NCI-H345 (cell line): ENCODE measurements at regions not wholly inside any gene's neighbourhood (a gene's known extent, or its start where the extent isn't known, plus 50 kb on each side); places are given as distances from the start of the nearest gene placed in this dataset.
"Not testable (repeated sequence)": the region's sequence is repeated elsewhere in the genome, so short reads cannot be mapped to it uniquely, and the experiment has no call there.

Experiments
- DNase-seq: peaks from one replicate; lab custom pipeline; 2025; lab: John Stamatoyannopoulos, UW

DNA sequence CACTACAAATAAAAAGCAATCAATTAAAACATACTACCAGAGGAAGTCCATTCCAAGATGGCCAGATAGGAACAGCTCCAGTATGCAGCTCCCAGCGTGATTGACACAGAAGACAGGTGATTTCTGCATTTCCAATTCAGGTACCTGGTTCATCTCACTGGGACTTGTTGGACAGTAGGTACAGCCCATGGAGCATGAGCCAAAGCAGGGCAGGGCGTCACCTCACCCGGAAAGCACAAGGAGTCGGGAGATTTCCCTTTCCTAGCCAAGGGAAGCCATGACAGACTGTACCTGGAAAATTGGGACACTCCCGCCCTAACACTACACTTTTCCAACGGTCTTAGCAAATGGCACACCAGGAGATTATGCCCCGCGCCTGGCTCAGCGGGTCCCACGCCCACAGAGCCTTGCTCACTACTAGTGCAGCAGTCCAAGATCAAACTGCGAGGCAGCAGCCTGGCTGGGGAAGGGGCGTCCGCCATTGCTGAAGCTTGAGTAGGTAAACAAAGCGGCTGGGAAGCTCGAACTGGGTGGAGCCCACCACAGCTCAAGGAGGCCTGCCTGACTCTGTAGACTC is 106.0 kb downstream of the BUD13 start:
- not testable (repeated sequence) for DNase-seq

DNA sequence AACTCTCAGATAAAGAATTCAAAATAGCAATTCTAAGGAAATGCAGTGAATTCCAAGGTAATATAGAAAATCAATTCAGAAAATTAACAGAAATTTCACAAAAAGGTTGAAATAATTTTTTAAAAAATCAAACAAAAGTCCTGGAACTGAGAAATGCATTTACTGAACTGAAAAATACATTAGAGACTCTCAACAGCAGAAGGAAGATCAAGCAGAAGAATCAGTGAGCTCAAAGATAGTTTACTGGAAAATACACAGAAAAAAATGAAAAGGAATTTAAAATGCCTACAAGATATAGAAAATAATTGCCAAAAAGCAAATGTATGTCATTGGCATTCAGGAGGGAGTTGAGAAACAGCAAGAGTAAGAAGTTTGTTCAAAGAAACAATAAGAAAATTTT is 107.3 kb downstream of the BUD13 start:
- DNase-seq: no peak

DNA sequence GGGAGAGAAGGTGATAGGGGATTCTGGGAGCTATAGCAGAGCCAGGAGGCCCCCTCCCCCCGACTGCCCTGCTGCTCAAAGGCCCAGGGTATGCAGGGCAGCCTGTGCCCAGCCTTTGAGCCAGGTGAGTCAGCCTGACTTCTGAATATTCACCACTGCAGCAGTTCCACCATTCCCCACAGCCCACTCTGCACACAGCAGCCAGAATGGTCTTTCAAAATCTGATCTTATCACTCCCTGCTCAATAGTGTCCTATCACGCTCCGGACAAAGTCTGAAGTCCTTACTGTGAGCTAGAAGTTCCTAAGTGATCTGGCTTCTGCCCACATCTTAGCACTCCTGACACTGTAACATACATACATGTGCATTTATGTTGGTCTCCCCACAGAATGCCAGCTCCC is 111.7 kb downstream of the BUD13 start:
- no peak for DNase-seq

DNA sequence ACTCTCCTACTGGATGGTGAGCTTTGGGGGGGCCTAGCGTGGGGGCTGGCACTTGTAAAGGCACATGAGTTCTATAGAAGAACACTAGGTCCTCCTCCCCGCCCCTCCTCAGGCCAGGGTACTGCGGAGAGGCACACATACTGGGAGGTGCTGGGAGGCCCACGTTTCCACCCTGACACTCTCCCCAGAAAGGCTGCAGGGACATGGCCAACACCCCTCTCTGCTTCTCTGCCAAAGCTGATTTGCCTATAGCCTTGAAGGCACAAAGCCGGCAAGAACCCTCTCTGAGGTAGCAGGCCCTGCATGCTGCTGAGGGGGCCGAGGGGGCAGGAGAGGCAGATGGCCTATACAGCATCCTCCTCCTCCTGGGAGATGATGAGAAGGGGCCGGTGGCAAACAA is 112.8 kb downstream of the BUD13 start:
- no peak for DNase-seq

DNA sequence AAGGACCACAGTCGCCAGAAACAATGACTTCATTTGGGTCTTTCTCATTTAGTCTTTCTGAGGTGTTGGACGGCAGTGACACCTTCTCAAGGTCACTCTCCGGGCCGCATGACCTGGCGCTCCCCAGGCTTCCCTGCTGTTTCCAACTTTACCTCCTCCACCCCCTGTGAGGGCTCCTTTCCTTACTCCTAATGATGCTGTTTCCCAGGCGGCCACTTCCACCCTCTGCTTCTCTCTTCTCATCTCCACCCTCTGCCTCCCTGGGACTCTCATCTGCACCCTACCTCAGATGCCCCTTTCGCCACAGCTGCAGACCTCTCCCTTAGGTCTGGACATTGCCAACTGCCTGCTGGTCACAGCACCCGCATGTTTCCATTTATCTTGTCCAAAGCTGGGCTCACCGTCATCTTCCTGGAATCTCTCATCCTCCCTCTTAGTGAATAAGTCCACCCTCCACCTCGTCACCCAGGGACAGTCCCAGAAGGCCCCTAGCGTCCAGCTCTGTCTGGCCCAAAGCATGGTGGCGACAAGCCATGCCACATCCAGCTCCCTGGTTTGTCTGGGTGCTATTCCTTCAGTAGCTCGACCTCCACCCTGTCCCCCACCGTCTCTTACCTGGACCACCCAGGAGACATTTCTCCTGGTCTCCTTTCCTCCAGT is 113.8 kb downstream of the BUD13 start:
- no peak for DNase-seq

DNA sequence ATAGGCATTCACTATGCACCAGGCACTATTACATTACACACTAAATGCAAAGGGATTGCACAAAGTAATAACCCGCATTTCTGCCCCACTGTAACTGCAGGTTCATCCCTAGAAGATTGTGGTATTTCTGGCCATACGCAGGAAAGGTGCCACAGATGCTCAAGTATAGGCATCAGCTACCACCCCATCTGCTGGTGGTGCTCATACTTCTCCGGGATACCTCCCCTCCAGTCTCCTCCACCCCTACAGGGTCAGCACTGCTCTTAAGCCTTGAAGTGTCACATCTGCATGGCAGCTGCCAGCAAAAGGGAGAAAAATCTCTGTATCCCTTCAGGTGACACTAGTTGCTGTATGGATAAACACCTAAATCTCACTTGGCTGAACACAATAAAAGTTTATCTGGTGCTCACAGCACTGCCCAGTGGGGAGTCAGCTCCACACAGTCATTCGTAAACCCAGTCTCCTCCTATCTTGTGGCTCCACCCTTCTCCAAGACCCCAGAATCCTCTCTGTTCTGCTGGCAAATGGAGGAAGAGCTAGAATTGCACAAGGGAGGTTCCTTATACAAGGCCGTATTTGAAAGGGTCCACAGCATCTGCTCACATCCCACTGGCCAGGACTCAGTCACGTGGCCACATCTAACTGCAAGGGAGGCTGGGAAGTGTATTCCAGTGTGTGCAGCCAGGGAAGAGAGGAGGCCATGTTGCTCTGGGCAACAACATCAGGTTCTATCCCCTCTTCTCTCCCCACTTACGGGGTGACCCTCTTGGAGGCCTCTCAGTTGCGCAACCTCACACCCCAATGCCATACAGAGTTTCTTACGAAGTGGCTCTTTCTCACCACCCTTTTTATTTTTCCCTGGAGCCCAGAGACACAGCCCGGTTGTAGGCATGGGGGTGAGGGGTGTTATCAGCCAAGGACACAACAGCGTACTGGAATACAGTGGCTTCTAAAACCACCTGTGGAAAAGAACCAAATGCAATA is 114.7 kb downstream of the BUD13 start:
- no peak for DNase-seq

DNA sequence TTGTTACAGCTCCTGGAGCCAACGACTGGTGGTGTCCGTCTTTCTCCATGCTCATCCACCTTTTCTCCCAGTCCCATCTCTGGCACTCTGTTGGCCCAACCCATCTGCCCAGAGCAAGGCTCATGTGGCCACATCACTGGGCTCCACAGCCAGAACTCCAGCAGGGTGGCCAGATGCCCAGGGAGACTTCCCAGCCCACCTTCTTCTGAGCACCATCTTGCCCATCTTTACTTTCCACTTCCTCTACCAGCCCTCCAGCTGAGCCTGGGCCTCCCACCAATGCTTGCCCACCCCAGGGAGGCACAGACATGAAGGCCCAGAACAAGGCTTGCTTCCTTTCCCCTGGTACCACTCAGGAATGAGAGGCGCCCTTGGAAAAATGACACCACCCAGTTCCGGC is 116.8 kb downstream of the BUD13 start:
- no peak for DNase-seq

DNA sequence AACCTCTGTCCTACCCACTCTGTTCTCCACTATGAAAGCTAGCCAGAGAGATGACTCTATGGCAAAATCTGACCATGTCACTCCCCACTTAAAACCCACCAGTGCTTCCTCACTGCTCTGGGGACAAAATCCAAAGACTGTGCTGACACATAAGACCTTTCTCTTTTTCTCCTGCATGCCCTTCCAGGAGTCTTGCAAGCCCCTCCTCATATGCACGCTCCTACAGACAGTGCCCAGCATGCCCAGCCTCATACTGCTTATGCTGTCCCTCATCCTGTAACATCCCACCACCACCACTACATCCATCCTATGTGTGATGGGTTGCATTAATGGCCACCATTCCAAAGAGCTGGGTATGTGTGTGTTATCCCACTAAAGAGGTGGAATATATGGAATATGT is 118.3 kb downstream of the BUD13 start:
- no peak for DNase-seq

DNA sequence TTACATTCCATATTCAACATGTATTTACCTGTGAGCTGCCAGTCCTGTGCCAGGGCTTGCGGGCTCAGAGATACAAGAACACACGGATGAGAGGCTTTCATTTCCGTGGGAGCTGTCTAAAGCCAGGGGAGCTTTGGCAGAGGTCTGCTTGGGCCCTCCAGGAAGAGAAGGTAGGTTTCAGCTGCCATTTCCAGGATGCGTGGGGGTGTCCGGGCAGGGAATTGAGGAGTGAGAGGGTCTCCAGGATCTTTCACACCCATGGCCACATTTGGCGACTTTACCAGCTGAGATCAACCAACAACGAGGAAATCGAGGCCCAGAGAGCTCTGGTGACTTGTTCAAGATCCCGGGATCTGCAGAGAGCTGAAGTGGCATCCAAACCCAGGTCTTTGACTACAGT is 119.6 kb downstream of the BUD13 start:
- no peak for DNase-seq

DNA sequence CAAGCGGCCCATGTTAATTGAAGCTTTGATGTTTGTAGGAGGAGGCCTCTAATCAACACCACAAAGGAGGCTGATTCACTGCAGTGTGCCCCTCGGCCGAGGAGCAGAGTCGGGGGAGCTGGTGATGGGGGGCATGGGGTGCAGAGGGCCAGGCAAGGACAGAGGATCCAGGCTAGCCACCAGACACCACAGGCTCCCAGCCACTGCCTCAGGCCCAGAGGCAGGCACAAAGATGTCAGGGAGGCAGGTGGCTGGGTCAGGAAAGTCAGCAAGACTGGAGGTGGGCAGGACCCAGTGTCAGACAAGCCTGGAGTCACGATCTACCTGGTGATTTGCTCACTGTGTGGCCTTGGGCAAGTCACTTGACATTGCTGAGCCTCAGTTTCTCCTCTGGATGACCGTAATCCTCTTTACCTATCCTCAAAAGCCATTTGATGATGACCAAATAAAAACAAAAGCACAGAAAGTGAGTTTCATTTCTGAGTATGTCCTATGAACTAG is 121.0 kb downstream of the BUD13 start:
- no peak for DNase-seq

DNA sequence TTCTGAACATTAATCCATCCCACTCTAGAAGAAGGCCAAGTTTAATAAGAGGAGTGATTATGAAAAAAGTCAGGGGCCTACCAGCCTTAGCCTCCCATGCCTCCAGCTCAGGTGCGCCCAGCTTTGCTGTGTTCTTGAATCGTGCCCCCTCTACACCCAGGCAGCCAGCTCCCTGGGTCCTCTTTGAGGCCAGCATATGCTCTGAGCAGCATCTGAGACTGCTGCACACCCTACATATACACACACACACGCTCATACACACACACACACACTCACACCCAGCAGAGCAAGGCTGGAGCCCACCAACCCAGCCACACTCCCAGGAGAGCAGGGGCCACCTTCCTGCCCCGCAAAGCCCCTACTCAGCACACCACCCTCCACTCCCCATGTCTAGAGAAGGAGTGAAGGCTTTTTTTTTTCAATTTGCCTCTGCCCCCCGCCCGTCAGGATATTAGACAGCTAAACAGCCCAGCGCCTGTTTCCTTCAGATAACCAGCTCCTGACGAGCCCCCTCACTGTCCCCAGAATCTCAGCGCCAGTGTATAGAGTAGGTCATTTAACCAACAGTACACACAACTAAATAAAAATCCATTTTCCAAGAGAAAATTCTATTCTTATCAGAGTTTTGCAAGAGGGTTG is 121.6 kb downstream of the BUD13 start:
- no peak for DNase-seq

DNA sequence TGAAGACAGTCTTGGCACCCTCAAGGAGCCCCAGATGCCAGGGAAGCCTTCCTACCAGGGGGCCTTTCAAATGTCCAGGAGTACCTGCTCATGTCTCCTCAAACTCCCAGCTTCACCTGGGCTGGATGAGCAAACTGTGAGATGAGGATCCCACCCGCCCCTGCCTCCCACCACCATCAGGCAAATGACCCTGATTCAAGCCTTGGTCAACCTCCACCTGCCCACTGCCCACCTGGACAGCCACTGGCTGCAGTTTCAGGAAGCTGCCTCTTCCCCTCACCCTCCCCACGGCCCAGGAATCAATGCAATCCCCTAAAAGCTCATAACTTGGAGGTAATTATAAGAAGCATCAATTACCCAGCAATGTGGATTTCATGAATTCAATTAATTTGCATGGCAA is 122.7 kb downstream of the BUD13 start:
- no peak for DNase-seq

DNA sequence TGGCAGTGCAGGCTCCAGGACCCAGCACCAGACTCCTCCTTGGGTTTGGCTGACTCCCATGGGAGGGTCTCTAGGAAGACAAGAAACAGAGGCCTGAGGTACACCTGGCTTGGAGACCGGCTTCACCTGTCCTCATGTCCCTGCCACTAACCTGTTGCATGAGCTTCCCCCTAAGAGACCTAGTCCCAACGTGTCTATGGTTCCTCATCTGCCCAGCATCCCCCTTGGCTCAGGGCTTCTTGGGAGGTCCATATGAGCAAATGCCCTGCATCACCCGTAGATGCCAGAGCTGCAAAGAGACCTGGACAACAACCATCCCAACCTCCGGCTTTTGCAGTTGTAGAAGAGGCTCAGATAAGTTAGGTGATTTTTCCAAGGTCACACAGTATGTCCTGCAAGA is 123.5 kb downstream of the BUD13 start:
- no peak for DNase-seq

DNA sequence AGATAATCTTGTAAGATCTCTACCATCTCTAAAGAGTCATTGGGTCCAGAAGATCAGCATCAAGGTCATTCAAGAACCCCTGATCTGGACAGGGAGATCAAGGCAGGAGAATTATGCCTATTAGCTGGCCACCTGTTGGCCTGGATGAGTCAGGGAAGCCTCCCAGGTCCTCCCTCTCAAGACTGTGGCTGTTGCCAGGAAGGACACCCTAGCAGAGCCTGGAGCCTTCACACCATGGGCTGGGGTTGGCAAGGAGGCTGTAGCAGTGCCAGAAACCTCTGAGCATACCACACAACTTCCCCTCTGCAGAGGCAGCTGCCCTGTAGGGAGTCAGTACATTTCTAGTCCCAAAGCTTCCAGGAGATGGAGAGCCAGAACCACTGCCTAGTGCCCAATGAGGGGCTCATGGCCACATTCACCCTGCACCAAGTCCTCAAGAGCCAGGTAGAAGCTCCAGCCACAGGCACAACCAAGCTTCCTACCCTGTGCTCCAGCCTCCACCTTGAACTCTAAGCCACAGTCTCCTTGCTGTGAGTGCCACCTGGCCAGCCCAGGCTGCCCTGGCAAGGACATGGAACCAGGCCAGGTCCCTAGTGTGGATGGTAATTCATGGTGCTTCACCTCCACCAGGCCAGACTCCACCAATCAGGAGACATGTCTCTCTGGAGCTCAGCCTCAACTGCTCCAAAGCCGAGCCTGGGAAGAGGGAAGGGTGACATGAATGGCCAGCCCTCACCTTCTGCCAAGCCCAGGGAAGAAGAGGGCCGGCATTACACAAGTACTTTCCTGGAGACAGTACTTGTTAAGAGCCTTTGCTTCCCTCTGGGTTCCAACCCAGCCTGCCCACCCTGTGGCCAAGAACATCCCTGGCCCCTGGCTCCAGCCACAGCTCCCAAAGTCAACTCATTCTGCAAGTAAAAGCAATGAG is 124.3 kb downstream of the BUD13 start:
- no peak for DNase-seq

DNA sequence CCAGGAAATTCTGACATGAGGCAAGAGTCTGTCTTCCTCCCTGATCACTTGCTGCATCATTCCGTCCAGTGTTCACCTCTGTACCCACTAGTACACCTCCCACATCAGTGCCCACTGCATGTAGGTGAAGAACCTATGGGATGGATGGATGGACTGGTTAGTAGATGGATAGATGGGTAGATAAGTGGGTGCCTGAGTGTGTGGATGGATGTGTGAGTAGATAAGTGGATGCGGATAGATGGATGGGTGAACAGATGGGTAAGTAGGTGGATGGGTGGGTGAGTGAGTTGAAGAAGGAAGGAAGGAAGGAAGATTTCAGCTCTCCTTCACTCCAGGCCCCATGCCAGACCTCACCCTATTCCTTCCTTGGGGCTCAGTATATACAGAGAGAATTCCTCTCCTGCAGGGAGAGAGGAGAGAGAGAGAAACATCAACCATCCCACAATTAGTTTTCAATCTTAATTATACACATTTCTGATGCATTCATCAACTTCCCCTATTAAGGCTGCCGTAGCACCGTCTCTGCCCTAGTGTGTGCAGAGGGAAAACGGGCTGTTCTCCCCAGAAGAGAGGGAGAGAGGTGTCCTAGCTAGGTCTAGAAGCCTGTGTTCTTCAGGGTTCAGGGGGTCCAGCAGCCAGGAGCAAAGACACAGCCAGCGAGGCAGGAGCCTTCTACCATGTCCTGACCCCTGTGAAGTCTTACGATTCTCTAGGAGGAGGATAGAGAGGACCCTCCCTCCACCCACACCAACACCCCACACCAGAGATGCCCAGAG is 125.3 kb downstream of the BUD13 start:
- no peak for DNase-seq

DNA sequence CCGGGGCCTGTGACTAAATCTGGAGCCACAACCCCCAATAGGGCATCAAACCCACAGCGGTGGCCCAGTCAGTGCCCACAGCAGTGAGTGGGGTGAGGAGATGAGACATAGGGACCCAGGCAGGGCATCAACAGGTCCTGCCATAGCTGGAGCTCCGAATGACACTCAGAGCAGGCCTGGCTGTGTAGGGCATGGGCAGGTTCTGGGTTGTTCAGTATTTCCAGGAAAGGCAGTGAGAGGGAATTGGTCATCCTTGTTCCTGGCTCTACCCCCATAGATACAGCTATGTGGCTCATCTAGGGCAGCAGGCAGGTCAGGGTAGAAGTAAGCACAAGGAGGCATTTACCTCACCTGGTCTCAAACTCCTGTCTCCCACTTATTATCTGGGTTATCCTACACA is 126.6 kb downstream of the BUD13 start:
- DNase-seq: no peak

DNA sequence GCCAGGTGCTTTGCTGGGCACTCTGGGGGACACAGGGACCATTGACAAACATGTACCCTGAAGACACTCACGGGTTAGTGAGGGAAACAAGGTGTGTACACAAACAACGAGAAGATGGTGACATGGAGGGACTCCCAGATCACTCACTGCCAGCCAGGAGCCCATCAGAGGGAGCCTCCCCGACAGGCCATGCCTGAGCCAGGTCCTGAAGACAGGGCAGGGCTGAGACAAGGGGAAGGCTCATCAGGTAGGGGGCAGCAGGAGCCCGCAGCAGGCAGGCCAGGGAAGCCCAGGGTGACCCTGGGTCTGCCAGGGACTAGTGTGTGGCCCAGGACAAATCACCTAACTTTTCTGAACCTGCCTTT is 127.9 kb downstream of the BUD13 start:
- no peak for DNase-seq

DNA sequence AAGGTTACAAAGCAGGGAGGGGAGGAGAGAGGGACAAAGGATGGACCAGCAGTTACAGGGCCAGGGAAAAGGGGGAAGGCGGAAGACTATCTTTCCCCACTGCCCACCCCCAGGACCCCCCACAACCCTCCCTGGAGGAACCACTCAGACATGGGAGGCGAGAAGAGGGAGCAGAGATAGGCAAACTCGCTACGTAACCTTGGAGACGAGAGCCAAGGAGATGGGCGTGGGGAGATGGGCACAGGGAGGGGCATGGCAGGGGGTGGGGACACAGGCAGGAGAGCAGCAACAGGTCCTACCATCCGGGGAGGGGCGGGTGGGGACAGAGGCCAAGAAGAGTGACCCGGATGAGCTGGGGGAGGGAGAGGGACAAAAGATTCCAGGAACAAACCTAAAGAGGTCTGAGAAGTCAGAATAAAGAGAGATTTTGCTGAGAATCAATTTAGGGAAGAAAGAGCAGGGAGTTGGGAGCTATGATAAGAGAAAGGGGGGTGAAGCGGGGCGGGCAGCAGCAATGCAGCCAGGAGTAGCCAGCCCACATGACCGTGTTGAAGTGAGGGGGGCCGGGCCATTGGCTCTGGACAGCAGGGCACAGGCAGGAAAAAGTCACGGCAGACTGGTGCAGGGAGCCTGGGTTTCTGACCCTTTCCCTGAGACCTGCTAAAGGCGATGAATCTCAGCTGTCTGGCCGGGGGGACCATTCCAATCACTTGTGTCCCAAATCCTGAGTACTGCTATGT is 128.4 kb downstream of the BUD13 start:
- no peak for DNase-seq

DNA sequence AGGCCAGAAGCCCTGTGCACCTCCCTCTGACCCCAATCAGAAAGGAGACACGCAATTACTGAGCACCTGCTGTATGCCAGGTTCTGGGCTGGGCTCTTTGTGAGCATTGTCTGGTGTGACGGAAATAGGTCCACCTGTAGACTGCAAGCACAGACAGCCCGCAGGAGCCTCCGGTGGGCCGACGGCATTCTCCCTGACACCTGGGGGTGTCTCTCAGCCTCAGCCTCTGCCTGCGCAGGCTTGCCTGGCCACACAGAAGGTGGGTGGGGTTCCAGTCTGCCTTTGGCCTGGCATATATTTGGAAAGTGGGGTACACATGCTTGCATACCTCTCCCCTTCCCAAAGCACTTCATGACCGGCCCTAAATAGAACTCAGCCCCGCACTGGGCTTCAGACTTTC is 129.3 kb downstream of the BUD13 start:
- no peak for DNase-seq

DNA sequence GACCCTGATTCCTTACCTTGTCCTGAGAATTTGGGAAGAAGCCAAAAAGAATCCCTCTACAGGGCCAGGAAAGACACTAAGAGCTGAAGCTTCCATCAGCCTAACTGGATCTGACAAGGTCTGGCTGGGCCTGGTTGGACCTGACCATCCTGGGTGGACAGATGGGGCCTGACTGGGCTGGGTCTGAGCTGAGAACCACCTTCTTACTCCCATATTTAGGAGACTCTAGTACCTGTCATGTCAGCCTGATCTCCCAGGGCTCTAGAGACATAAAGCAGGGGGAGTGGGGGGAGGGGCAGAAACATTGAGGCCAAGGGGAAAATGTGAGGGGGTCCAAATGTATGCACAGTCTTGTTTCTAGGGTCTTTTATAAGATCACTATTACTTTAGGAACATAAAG is 129.9 kb downstream of the BUD13 start:
- DNase-seq: no peak
